22Rv1 (cell line): ENCODE measurements at regions not wholly inside any gene's neighbourhood (a gene's known extent, or its start where the extent isn't known, plus 50 kb on each side); places are given as distances from the start of the nearest gene placed in this dataset.

Source experiments
- CTCF ChIP-seq: fragments of 450-650 bp; IDR thresholded peaks from 2 replicates; pipeline ENCODE4 v1.5.1; 2017; ENCODE audit warnings: mild to moderate bottlenecking
- ZFX ChIP-seq: fragments of 450-650 bp; IDR thresholded peaks from 2 replicates; pipeline ENCODE4 v1.6.1; 2017; ENCODE audit warnings: antibody characterized with exemption, borderline replicate concordance

- TF ChIP-seq CTCF (no peak), ZFX (no peak)
These were observed 703.5 kb downstream of the GATA3 start for GRCh38 chr10:8758029-8758428.
